HG02938 (cell line): ENCODE measurements at regions not wholly inside any gene's neighbourhood (a gene's known extent, or its start where the extent isn't known, plus 50 kb on each side); places are given as distances from the start of the nearest gene placed in this dataset.
"Not testable (repeated sequence)": the region's sequence is repeated elsewhere in the genome, so short reads cannot be mapped to it uniquely, and the experiment has no call there.

Source experiments
- ATAC-seq: cut with Tn5 transposase; IDR thresholded peaks from one replicate; pipeline ENCODE4 v1.9.1; 2021; ENCODE audit warnings: mild to moderate bottlenecking, moderate library complexity; ENCODE audit not compliant: unreplicated experiment

GRCh38 chr18:12179029-12179428 is 75.1 kb upstream of the CIDEA start:
- ATAC-seq = not testable (repeated sequence)

DNA sequence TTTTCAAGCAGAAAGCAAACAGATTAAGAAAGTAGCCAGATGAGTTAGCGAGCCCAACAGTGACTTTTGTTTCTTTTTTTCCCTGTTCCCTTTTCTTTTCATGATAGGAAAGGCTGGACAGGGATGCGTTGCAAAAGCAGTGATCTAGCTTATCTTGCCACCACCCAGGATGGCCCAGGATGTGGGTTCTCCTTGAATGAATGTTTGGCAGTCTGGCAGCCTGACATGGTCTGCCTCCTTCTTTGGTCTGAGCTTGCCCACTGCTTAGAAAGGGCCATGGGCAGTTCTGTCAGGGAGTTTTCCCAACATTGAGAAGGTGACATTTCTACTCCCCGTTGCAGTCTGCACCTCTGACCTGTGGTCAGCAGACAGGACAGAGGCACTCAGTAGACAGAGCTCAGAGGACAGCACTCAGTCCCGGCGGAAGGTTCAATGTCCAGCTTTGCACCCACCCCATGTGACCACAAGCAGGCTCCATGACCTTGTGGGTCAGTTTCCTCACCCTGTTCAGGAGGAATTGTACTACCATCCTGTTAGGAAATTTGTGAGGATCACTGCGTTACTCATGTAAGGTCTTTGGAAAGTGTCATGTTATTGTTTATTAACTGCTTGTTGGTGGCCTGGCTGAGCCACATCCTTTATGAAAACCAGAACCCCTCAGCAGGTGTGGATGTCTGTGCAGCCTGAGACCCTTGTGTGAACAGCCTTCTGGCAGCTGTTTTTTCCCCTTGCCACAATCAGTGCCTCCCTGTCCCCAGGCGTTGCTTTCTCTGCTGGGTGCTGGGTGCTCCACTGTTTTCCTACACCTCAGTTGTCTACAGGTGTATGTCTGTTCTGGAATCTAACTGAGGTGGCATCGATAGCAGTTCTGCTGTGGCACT is 74.2 kb upstream of the CIDEA start:
- ATAC-seq = not testable (repeated sequence)

DNA sequence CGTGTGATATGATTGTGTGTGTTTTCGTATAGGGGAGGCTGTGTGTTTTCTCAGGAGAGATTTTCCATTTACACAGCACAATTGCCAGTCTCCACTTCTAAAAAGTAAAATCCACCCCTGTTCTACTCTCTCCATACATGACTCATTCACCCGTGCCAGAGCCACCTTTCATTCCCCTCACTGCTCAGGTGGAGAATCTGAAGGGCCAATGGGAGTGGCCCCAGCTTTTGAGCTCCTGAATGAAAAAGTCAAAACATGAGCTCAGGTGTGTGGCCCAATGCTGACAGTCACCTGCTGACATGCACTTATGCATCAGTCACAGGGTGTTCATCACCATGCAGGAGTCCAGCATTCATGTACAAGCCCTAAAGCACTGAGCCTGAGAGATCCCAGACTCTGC is 55.4 kb upstream of the CIDEA start:
- not testable (repeated sequence) for ATAC-seq

- ATAC-seq = peak; percentile 99
Measured at GRCh38 chr18:12200186-12200585, 54.0 kb upstream of the CIDEA start.
